OCI-LY7 (cell line): ENCODE measurements at regions not wholly inside any gene's neighbourhood (a gene's known extent, or its start where the extent isn't known, plus 50 kb on each side); places are given as distances from the start of the nearest gene placed in this dataset.
A peak's percentile ranks its signal among the peaks of the same experiment; 100 is the strongest.

Experiments used
- BruUV-seq: library from RNA; stranded (reverse); fragments of 400-500 nt; replicated peaks from 2 replicates; lab custom pipeline; 2021; lab: Mats Ljungman, UMichigan
- CTCF ChIA-PET: fragments of 300-600 bp; sonication (Branson Sonifier 250); formaldehyde crosslinking; loops from one replicate; lab custom pipeline; 2022; ENCODE audit warnings: antibody characterized with exemption; ENCODE audit not compliant: unreplicated experiment; lab: Charles Lee
- POLR2A ChIA-PET: fragments of 300-600 bp; sonication (Branson Sonifier 250); formaldehyde crosslinking; loops from one replicate; lab custom pipeline; 2022; ENCODE audit warnings: antibody characterized with exemption; lab: Charles Lee
- DNase-seq: peaks from one replicate; pipeline ENCODE4 v3.0.0-alpha.2; 2015; ENCODE audit warnings: low spot score
- H2AFZ ChIP-seq: fragments of 200-600 bp; sonication (generic), shearing (Covaris generic); 2 replicates; pipeline ENCODE4 v1.6.1; 2014; ENCODE audit warnings: mild to moderate bottlenecking, antibody characterized with exemption, low read length, moderate library complexity
- H3K27ac ChIP-seq: fragments of 200-600 bp; sonication (generic); 2 replicates; pipeline ENCODE4 v1.5.1; 2014; ENCODE audit warnings: mixed run types, low read depth, mild to moderate bottlenecking, moderate library complexity, low read length, inconsistent platforms; ENCODE audit not compliant: poor library complexity, severe bottlenecking
- H3K36me3 ChIP-seq: fragments of 200-600 bp; sonication (generic); 2 replicates; pipeline ENCODE4 v1.6.1; 2014; ENCODE audit warnings: mild to moderate bottlenecking, antibody characterized with exemption, low read length, moderate library complexity, mixed read lengths; ENCODE audit not compliant: insufficient read depth
- H3K4me1 ChIP-seq: fragments of 200-600 bp; sonication (generic); 2 replicates; pipeline ENCODE4 v1.5.1; 2014; ENCODE audit warnings: mild to moderate bottlenecking, low read length; ENCODE audit not compliant: insufficient read depth, poor library complexity, severe bottlenecking
- H3K4me2 ChIP-seq: fragments of 200-600 bp; sonication (generic); 2 replicates; pipeline ENCODE4 v1.6.1; 2014; ENCODE audit warnings: mild to moderate bottlenecking, low read length
- H3K4me3 ChIP-seq: fragments of 200-600 bp; sonication (generic); 2 replicates; pipeline ENCODE4 v1.5.1; 2014; ENCODE audit warnings: mild to moderate bottlenecking, low read depth, low read length; ENCODE audit not compliant: poor library complexity, severe bottlenecking
- H3K79me2 ChIP-seq: fragments of 200-600 bp; sonication (generic); 2 replicates; pipeline ENCODE4 v1.6.1; 2016; ENCODE audit warnings: low read depth, mild to moderate bottlenecking, low read length, moderate library complexity, mixed read lengths; ENCODE audit not compliant: insufficient read depth
- H3K9me2 ChIP-seq: fragments of 200-600 bp; sonication (generic); 2 replicates; pipeline ENCODE4 v1.6.1; 2016; ENCODE audit warnings: mild to moderate bottlenecking, low read length, mixed read lengths; ENCODE audit not compliant: insufficient read depth
- H3K9me3 ChIP-seq: fragments of 200-600 bp; sonication (generic); 2 replicates; pipeline ENCODE4 v1.6.1; 2014; ENCODE audit warnings: mild to moderate bottlenecking, mixed run types, low read length, mixed read lengths
- H4K20me1 ChIP-seq: fragments of 200-600 bp; sonication (generic); 2 replicates; pipeline ENCODE4 v1.6.1; 2014; ENCODE audit warnings: mild to moderate bottlenecking, antibody characterized with exemption, low read length, moderate library complexity, mixed read lengths; ENCODE audit not compliant: insufficient read depth
- CTCF ChIP-seq: fragments of 200-600 bp; sonication (generic); conservative IDR thresholded peaks from 2 replicates; pipeline ENCODE4 v1.5.1; 2014; ENCODE audit warnings: mild to moderate bottlenecking, antibody characterized with exemption, low read length, moderate library complexity, mixed read lengths
- EZH2phosphoT487 ChIP-seq: fragments of 200-600 bp; sonication (generic); IDR thresholded peaks from 2 replicates; pipeline ENCODE4 v1.6.1; 2018; ENCODE audit warnings: low read depth, borderline replicate concordance, mild to moderate bottlenecking, mixed run types, antibody characterized with exemption, low read length, moderate library complexity, mixed read lengths
- intact Hi-C: fragments of 100-400 bp; cut with micrococcal nuclease; formaldehyde crosslinking; loops from one replicate; pipeline ENCODE4 v1.10.0; 2022; ENCODE audit not compliant: unreplicated experiment

GRCh38 chr16:85446951-85447692, 166.0 kb upstream of the GSE1 start:
- H3K4me1 ChIP-seq, result peaks cover 61% of the 10 kb centered on the region
- TF ChIP-seq CTCF, result peak; percentile 71
- TF ChIP-seq EZH2phosphoT487, result no peak
- no peak overlapping the region for H3K4me3 ChIP-seq
- H2AFZ ChIP-seq, result peak overlapping the region; percentile 77; the same call in 1 of the 2 replicates
- ChIA-PET POLR2A (interaction anchor here (0.6 to 1.4 kb wide), 8 partner anchors 10 to 195 kb away, joined by 3 to 7 read pairs (median 3); no protein-coding TSS in a partner anchor), CTCF (interaction anchor here (0.8 to 3.2 kb wide), 6 partner anchors 30 to 169 kb away, joined by 4 to 16 read pairs (median 5); no protein-coding TSS in a partner anchor)
- no peaks in the 10 kb centered on the region for H3K79me2 ChIP-seq
- no TSS peak for BruUV-seq
- DNase-seq, result peak; percentile 91
- intact Hi-C loops, result loop anchor here (1.0 to 5.0 kb wide), 3 partner anchors 110 to 163 kb away; no protein-coding TSS in a partner anchor
- no peaks in the 10 kb centered on the region for H3K9me3 ChIP-seq
- no peaks in the 10 kb centered on the region for H4K20me1 ChIP-seq
- peak overlapping the region; percentile 70 for H3K4me2 ChIP-seq
- peak overlapping the region; percentile 86 for H3K27ac ChIP-seq
- no peaks in the 10 kb centered on the region for H3K36me3 ChIP-seq
- no peaks in the 10 kb centered on the region for H3K9me2 ChIP-seq

DNA sequence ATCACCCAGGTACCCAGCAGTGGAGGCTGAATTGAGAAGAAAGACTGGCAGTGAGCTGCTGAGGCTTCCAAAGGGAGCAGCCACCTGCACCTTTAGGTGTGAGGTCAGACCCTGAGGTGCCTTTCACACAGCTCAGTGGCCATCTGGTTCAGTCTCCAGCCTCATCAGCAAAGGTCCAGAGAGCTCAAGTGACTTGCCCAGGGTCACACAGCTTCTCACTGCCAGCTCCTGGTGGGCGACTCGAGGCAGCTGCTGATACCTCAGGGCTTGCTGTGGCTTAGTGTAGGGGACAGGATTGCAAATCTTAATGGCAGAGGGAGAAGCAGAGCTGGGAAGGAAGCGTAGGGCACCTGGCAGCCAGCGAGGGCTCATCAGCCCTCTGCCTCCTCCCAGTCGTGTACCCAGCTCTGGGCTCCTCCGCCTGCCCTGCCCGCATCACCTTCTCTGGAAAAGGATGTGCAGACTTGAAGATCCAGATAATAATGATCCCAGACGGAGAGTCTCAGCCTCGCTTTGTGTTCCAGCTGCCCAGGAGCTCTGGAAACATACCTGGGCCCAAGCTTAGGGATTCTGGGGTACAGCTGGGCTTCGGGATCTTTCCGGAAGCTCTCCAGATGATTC, 165.3 kb upstream of the GSE1 start:
- H3K9me3 ChIP-seq, result no peaks in the 10 kb centered on the region
- no peak for TF ChIP-seq EZH2phosphoT487
- TF ChIP-seq CTCF, result no peak
- peak overlapping the region; percentile 86 for H3K27ac ChIP-seq
- H3K4me3 ChIP-seq, result peak overlapping the region; percentile 18
- H4K20me1 ChIP-seq, result no peaks in the 10 kb centered on the region
- BruUV-seq, result no TSS peak
- no peaks in the 10 kb centered on the region for H3K36me3 ChIP-seq
- H2AFZ ChIP-seq, result peak overlapping the region; percentile 77; the same call in 1 of the 2 replicates
- intact Hi-C loops, result loop anchor here (1.0 to 5.0 kb wide), 5 partner anchors 109 to 240 kb away; partner anchors contain the start of gene GINS2
- CTCF ChIA-PET, result interaction anchor here (0.6 to 3.2 kb wide), 8 partner anchors 14 to 168 kb away, joined by 4 to 16 read pairs (median 5); no protein-coding TSS in a partner anchor
- H3K4me2 ChIP-seq, result peak overlapping the region; percentile 70
- DNase-seq, result no peak
- peaks cover 61% of the 10 kb centered on the region for H3K4me1 ChIP-seq
- POLR2A ChIA-PET, result interaction anchor here (0.5 to 1.4 kb wide), 9 partner anchors 10 to 195 kb away, joined by 3 to 7 read pairs (median 3); no protein-coding TSS in a partner anchor
- no peaks in the 10 kb centered on the region for H3K79me2 ChIP-seq
- no peaks in the 10 kb centered on the region for H3K9me2 ChIP-seq
